GM20000 (cell line): ENCODE measurements at regions not wholly inside any gene's neighbourhood (a gene's known extent, or its start where the extent isn't known, plus 50 kb on each side); places are given as distances from the start of the nearest gene placed in this dataset.
"Not testable (repeated sequence)": the region's sequence is repeated elsewhere in the genome, so short reads cannot be mapped to it uniquely, and the experiment has no call there.

Source experiments
- DNase-seq: peaks from one replicate; pipeline ENCODE4 v3.0.0; 2012; ENCODE audit warnings: low spot score
- CTCF ChIP-seq: IDR thresholded peaks from 2 replicates; pipeline ENCODE4 v1.5.1; 2012; ENCODE audit warnings: mild to moderate bottlenecking, control low read depth; ENCODE audit errors: extremely low read depth, missing control alignments

GRCh38 chr2:8380566-8380965 lies 301.3 kb upstream of the ID2 start:
- TF ChIP-seq CTCF, result no peak
- DNase-seq, result no peak

GRCh38 chr2:8382485-8382884 lies 299.4 kb upstream of the ID2 start:
- no peak for TF ChIP-seq CTCF
- DNase-seq, result no peak

GRCh38 chr2:8386748-8387147 lies 295.1 kb upstream of the ID2 start:
- DNase-seq, result not testable (repeated sequence)

- no peak for TF ChIP-seq CTCF
- DNase-seq, result no peak
Observed at GRCh38 chr2:8388781-8389180, 293.1 kb upstream of the ID2 start.

- DNase-seq, result no peak
Observed at GRCh38 chr2:8389431-8390108, 292.3 kb upstream of the ID2 start.

GRCh38 chr2:8391126-8391525 lies 290.7 kb upstream of the ID2 start:
- no peak for DNase-seq
- TF ChIP-seq CTCF, result no peak

More at GRCh38 chr2:8389431-8390108, 292.3 kb upstream of the ID2 start:
- TF ChIP-seq CTCF, result no peak

GRCh38 chr2:8391584-8391983 lies 290.3 kb upstream of the ID2 start:
- TF ChIP-seq CTCF, result no peak
- DNase-seq, result no peak
